Activated gamma-delta T cell treated with Interleukin-2 at 50 U/mL for 16 hours (primary cell): ENCODE measurements at regions not wholly inside any gene's neighbourhood (a gene's known extent, or its start where the extent isn't known, plus 50 kb on each side); places are given as distances from the start of the nearest gene placed in this dataset.

Experiments used
- DNase-seq: peaks from one replicate; pipeline ENCODE4 v3.0.0-alpha.2; 2020

DNA sequence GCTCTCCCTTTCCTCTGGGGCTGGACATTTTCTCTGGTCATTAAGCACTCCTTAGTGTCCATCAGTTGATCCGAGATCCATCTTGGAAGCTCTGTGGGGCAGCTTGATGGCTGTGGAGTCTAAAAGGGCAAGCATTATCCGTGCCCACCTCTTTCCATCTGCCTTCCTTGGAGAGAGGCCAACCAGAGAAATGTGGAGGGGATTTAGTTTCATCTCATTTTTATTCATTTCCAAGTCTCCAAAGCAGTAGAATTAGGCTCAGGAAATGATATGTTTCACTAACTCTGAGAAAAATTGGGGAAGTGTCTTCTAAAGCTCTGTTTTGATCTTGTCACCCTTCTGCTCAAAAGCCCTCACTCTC lies 95.9 kb upstream of the KLHL25 start:
- no peak for DNase-seq

DNA sequence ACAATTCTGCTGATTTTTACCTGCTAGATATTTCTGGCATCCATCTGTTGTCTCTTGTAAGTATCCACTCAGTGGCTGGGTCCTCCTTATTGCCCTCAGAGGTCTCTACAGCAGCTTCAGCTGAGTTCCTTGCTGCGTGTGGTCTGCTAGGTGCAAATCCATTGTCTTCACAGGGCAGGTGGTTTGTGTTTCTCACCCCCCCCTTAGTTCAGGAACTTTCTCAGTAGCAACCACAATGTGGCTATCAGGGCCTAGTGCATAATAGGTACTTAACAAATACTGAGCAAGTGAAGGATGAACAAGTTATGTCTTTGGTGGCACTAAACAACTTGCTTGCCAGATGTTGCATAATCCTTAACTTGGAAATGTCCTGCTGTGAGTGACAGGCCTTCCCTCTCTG lies 96.7 kb upstream of the KLHL25 start:
- DNase-seq: no peak

DNA sequence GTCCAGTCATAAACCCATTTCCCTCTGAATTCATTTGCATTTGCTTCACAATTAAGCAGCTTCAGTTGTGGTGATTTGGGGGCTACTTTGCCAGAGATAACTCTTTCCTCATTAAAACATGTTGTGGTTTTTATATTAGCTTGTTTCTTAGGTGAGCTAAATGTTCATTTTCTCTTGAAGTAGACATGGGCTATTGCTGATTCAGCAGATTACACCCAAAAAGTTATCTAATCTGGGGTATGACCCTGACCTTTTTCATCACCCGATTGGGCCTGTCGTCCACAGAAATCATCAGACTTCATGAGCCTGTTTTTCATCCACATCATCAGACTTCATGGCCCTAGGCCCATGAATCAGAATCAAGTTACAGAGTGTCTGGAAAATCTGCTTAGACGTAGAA lies 97.5 kb upstream of the KLHL25 start:
- DNase-seq: no peak

DNA sequence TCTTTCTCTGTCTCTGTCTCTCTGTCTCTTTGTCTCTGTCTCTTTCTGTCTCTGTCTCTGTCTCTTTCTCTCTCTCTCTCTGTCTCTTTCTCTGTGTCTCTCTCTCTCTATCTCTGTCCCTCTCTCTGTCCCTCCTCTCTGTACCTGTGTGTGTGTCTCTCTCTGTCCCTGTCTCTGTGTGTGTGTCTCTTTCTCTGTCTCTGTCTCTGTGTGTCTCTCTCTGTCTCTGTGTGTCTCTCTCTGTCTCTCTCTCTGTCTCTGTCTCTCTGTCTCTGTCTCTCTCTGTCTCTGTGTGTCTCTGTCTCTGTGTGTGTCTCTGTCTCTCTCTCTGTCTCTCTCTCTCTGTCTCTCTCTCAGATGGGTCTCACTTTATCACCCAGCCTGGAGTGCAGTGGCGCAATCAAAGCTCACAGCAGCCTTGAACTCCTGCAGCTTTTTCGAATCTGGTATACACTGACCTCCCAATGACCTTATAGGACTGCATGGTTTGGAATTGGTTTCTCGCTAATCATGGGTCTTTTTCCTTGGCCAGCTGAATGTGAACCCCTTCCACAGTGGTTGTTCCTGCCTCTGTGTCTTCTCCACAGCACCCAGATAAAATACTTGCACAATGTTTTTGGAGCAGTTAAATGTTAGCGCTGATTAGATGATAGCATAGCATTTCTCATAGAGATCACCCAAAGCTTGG lies 102.6 kb upstream of the KLHL25 start:
- DNase-seq: no peak

DNA sequence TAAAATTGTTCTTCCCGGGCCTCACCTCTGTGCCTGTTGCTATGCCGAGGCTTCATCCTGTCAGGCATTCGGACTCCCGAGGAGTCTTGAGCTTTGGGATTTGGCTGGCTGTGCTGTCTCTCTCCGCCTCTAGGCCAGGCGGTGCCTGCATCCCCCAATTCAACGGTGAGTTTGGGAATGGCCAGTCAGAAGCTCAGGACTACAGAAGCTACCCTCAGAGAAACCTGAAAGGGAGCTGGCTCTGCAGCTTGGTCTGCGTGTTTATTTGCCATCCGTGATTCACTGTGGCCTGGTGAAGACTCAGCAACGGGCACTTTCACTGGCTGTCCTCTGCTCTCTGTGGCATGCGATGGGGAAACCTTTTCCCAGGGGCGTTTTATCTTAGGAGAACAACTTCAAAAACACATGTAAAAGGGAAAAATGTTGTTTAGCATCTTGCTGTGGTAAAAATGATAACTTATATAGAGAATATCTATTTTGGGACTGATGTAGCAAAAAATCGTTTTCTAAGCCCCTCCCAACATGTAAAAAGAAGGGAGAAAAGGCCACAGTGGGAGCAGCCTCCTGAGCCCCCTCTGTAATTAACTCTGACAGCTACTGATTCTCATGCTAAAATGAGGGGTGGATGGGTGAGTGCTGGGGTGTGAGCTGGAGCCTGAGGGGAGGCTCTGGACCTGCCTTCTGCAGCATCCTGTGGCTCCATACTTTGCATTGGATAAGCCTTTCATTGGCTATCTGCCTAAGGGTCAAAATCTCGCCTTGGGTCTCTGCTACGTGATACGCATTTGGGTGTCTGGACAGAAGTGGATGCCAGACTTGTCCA lies 103.4 kb upstream of the KLHL25 start:
- no peak for DNase-seq

DNA sequence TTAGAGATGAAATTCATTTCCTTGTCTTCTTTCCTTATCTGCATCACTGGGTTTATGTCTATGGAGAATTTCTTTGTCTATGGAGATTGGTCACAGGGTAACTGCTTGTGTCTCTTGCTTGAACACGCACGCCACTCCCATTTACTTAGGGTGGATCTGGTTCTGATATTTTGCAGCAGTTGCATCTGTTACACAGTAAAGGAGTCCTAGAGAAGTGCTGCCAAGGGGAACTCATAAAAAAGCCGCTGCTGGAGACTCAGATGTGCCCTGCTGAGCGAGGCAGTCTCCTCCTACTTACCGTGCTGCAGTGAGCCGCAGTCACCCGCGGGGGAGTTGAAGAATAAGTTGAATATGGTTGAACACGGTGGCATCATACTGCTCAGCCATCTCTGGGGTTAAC lies 105.2 kb upstream of the KLHL25 start:
- DNase-seq: no peak

DNA sequence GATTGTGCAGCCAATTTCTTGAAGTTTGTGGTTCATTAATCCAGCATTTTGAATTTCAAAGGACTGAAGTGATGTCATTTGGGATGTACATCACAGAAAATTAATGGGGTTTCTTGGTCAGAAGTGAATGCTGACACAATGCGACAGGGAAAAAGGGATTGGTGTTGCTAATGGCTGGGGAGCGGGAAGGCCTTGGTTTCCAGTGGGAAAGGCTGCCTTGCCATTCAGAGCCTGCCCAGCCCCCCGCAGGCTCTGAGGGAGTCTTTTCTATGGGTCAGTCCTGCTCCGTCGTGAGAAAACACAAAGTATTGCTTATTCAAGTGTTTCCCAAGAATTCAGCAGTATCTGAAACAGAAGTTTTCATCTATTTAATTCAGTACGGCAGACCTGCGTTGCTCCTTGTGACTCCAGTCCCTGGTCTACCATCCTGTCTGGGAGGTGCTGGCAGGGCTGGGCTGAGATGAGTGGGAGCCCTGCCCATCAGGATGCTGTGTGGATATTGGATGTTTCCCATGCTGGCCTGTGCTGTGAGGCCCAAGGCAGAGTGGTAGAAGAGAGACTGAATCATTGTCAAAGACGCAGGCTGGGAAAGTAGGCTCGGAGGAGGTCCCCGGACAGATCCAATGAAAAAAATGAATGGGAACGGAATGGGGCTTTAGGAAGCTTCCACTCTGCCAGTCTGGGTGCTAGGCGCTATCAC lies 111.2 kb upstream of the KLHL25 start:
- DNase-seq: no peak

DNA sequence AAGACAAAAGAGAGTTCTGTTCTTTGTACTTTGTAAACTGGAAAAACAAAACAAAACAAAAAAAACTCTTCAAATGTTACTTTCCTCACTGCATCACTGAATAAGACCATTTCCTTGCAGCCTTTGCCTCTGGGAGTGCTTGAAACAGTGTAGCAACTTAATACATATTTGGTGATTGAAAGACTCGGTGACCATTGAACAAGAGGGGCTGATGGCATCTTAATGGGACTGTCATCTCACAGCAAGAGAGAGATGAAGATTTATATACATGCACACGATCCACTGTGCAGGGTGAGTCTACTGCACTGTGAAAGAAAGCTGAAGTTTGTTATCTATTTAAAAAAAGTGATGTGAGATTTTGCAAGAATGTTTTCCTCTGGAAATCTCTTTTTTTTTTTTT lies 111.9 kb upstream of the KLHL25 start:
- no peak for DNase-seq

DNA sequence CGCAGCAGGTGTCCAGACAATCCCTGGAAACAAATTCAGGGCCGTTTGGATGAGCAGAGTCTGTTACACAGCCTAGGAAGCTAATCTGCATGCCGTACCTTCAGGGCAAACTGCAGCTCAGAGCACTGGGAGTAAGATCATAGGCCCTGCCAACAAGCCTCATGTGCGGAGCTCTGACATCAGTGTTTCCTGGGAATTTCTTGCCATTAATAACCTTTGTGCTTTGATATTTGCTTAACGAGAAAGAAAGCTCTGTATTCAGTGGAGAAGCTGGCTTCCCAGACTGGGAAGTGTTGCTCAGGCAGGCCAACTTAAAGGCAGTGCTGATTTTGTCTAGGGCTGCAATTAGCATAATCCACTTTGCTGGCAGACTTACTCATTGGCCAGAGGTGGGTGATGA lies 116.1 kb upstream of the KLHL25 start:
- no peak for DNase-seq

DNA sequence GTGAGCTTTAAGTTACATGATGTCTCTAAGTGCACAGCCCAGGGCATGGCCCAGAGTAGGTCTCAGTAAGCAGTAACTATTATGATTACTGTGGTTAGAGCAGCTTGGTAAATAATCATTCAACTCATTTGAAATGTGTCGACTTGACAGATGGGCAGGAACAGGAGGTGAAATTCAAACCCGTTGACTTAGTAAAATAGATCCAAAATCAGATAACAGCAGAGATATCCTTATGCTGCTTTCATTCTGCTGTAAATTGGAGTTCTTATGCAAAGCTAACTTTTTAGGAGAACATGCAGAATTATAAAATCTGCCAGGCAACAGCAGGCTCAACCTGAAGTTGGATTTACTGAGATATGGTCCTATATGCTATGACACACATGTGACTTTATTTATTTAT lies 118.7 kb upstream of the KLHL25 start:
- DNase-seq: no peak

DNA sequence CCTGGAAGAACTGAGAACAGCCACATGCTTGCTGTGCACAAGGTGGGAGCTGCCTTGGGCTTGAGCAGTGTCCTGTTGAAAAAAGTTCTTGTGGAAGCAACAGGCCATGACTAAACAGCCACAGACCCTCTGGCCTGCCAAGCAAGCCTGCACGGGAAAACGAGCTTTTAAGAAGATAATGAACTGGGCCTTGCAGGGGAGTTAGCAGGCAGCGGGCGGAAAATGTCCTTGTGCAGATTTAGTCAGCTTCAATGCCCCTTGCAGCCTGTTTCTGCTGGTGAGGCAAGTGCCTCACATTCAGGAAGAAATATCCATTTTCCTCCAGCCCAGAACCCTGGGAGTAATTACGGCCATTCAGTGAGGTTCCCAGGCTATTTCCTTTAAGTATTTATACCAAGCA lies 126.2 kb upstream of the KLHL25 start:
- no peak for DNase-seq

DNA sequence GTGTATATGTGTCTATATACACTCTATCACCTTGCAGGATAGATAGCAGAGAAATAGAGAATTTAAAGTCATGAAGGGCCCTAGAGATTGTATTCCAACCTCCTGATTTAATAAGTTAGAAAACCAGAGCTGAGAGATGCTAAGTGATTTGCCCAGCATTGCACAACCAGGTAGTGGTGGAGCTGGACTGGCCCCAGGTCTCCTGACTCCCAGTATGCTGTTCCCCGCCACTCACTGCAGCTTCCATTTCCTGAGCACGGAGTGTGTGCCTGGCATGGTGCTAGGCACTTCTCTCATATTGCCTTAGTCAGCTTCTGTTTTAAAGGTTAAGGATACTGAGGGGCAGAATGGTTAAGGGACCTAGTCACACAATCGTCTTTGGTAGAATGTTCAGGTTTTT lies 129.4 kb upstream of the KLHL25 start:
- DNase-seq: no peak

DNA sequence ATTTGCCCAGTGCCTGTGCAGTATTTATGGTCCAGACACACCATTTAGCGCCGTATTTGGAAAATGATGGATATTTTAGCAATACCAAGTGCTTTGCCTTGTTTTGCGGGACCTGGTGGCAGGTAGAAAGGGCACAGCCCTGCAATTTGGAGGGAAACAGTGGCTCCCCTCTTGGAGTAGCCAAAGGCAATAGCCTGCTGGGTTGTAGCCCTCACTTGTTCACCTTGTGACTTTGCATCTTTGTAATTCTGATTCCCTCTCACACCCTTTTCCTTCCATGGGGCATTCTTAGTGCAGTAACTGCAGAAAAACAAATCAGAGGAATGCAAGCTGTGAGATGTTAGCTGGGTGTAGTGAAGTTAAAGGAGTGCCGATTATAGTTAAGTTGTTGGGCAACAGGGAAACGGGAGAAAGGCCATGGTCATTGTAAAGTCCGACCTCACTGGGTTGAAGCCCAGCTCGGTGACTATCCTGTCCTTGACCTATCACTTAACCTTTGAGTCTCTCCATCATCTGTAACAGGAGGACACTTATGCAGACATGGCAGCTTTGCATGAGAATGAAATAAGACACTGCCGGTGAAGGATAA lies 131.0 kb upstream of the KLHL25 start:
- DNase-seq: no peak

DNA sequence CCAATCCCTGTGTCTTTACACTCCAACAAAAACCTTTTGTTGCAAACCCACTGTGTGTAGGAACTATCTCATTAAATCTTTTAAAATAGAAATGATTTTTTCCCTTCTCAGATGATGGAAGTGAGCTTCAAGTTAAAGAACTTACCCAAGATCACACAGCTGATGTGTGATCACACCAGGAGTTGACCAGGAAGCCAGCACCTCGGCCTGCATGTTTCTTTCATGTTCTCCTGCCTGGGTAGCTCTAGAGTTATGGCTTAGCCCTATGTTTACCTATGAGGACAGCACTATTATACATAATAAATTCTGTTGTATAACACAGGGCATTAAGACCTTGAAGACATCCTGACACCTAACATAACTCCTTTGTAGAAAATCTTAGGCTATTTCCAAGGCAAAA lies 132.1 kb upstream of the KLHL25 start:
- DNase-seq: no peak

DNA sequence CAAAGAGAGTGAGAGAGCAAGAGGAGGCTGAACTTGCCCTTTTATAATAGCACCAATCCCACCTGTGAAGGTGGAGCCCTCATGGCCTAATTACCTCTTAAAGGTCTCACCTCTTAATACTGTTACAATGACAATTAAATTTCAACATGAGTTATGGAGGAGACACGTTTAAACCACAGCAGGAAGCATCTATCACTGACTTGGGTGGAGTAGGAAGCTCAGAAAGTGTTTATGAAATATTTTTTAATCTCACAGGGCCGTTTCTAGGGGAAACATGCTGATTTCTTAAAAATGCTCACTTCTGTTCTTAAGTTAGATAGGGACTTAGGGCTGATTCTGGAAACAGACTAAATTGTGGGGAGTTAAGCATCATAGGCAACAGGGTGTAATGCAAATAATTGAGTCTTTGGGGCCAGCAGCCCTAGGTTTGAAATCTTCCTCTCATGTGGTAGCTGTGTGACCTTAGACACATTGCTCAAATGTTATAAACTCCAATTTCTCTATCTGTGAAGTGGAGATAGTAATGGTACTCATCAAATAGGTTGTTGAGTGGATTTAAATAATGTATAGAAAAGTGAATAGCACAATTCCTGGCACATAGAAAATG lies 133.3 kb upstream of the KLHL25 start:
- DNase-seq: no peak

DNA sequence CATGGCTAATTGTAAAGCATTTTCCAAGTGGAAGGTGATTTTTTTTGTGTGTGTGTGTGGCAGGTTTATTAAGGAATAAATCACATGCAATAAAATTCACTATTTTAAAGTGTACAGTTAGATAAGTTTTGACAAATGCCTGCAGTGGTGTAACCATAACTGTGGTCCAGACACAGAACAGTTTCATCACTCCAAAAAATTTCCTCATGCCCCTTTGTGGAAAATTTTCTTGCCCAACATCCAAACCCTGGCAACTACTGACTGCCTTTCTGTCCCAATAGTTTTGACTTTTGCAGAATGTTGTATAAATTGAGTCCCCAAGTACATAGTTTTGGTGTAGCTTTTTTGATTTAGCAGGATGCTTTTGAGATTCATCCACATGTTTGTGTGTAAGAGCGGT lies 135.1 kb upstream of the KLHL25 start:
- DNase-seq: no peak

DNA sequence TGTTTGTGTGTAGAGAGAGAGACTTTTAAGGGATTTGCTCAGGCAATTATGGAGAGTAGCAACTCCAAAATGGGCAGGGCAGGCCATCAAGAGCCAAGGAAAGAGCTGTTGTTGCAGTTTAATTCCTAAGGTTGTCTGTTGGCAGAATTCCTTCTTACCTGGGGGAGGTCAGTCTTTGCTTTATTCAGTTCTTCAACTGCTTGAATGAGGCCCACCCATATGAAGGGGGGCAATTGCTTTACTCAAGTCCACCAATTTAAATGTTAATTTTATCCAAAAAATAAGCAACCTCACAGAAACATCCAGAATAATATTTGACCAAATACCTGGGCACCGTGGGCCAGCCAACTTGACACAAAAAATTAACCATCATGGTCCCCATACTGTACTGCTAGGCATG lies 137.7 kb upstream of the KLHL25 start:
- DNase-seq: no peak

DNA sequence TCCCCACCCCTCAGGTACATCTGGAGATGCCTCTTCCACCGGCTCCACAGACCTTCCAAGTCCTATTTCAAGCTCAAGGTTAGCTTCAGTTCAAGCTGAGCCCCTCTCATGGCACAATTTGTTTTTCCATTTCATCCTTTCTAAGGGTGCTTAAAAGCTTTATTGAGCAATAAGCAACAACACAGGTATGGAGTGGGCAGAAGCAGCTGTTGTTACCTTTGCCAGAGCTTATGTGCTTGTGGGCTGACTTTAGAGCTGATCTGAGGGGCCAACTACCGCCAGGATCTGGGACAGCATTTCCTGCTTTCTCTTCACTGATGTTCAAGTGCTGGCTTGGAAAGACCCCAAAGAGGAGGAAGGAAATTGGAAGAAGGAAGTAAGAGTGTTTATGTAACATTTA lies 140.0 kb upstream of the KLHL25 start:
- DNase-seq: no peak

DNA sequence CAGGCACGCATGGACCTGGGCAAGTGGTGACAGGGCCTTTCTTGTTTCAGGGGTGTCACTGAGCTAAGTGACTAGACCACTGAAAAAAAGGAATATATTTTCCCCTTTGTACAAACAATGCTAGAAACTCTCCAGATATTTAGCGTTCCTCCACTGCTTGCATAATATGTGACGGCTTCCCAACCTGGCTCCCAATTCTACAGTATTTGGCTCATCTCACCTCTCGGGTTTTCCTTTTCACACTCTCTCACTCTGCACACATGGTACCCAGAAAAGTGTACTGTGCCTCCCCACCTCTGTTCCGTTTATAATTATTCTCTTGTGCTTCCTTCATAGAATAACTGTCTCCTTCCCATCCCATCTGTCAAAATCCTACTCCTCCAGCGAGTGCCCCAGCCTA lies 140.5 kb upstream of the KLHL25 start:
- DNase-seq: no peak

DNA sequence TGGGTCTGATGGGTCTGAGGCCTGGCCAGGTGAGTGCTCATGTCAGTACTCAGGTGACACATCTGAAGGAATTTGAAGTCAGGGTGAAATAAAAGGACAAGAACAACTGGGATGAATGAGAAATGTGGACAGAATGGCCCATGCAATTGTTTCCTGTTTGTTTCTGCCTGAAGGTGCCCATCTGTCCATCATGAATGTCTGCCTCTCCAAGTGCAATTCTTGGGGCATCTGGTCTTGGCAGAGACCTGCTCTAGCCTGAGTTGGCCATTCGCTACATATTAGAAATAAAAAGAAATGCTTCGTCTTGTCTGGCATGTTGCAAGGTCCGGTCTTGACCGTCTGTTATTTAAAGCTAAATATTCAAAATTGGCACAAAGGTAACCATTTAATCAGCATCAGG lies 142.0 kb upstream of the AGBL1 start:
- no peak for DNase-seq

DNA sequence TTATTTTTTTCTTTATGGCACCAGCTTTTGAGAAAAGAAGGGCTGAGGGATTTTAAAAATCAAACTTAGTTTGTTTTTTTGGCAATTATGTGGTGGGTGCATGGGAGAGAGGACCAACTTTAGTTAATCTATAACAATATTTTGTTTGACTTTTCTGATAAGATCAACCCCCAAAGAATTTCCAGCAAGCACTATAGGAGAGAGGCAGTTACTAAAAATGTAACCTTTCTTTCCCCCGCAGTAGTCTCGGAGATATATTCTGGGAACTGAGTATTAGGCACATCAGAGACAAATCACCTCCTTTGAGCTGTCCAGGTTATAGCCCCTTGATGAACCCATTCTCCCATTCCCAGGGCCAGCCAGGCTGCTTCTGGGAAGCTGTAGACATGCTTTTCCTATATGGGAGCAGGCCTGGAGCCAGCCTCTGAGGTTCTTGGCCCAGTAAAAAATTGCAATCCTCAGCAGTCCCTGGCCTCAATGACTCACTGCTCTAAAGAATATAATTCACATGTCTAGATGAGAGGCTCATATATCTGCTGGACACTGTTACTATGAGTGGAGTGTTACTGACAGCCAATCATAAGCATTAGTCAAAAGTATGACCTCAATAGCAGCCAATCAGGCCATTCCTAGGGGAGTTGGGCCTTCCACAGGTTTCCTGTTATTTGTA lies 138.3 kb upstream of the AGBL1 start:
- DNase-seq: no peak

DNA sequence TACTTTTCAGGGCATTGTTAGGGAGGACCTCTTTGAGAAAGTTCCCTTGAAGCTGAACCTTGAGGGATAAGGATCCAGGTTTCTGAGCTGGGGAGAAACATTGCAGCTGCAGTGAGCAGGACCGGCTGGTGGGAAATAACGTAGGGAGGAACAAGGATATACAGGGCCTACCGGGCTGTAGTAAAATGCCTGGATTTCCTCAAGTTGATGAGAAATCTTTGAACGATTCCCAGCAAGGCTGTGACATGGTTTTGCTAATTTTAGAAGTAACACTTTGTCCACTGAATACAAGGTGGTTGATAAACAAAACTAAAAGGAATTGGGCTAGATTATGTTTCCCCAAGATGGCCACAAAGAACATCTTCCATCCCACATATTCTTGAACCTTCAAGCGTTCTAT lies 137.0 kb upstream of the AGBL1 start:
- DNase-seq: no peak

DNA sequence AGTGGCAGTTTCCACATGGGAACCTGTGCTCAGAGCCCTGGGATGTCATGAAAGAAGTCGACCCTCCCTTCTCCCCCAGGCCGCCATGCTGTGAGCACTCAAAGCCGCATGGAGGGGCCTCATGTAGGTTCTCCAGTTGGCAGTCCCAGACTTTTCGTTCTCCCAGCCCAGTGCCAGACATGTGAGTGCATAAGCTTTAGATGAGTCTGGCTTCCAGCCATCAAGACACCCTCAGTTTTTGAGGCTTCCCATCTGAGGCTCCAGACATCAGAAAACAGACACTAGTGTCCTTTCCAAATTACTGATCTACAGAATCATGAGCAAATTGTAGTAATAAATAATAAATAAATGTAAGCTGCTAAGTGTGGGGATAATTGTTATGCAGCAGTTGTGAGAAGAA lies 136.5 kb upstream of the AGBL1 start:
- no peak for DNase-seq
